ENCODE measurements at regions not wholly inside any gene's neighbourhood (a gene's known extent, or its start where the extent isn't known, plus 50 kb on each side); places are given as distances from the start of the nearest gene placed in this dataset.

GRCh38 chr2:155695505-155695904 lies 637.0 kb downstream of the NR4A2 start:
- TF ChIP-seq CTCF (IDR thresholded peaks at IDR 0.05), result no peak
- no peak for TF ChIP-seq POLR2A (IDR thresholded peaks at IDR 0.05)
- whole genome bisulfite sequencing, 2 donors, result 79 to 82% methylated on average over 2 of the region's 2 CpGs
- Histone ChIP-seq H3K27ac (no peak overlapping the region), H3K9me3 (no peaks in the 10 kb centered on the region), H3K4me1 (no peaks in the 10 kb centered on the region), H3K4me3 (no peak overlapping the region), H3K36me3 (no peaks in the 10 kb centered on the region), H3K27me3 (no peaks in the 10 kb centered on the region)
- intact Hi-C loops (cut with DNase I), result no loop called here
- no peak for DNase-seq

GRCh38 chr2:155692856-155693255 lies 639.7 kb downstream of the NR4A2 start:
- Histone ChIP-seq H3K4me3 (no peak overlapping the region), H3K4me1 (no peaks in the 10 kb centered on the region), H3K27me3 (no peaks in the 10 kb centered on the region), H3K9me3 (no peaks in the 10 kb centered on the region), H3K36me3 (no peaks in the 10 kb centered on the region), H3K27ac (no peak overlapping the region)
- no peak for DNase-seq
- no peak for TF ChIP-seq POLR2A (IDR thresholded peaks at IDR 0.05)
- no peak for TF ChIP-seq CTCF (IDR thresholded peaks at IDR 0.05)
- intact Hi-C loops (cut with DNase I), result no loop called here

- intact Hi-C loops (cut with DNase I), result no loop called here
- no peaks in the 10 kb centered on the region for H3K36me3 ChIP-seq
- H3K27ac ChIP-seq, result no peak overlapping the region
- no peaks in the 10 kb centered on the region for H3K9me3 ChIP-seq
- no peaks in the 10 kb centered on the region for H3K4me1 ChIP-seq
- H3K4me3 ChIP-seq, result no peak overlapping the region
- no peak for DNase-seq
- H3K27me3 ChIP-seq, result no peaks in the 10 kb centered on the region
- TF ChIP-seq POLR2A (IDR thresholded peaks at IDR 0.05), result no peak
- TF ChIP-seq CTCF (IDR thresholded peaks at IDR 0.05), result no peak
Measured at GRCh38 chr2:155692106-155692505, 640.4 kb downstream of the NR4A2 start.

- no peak for TF ChIP-seq CTCF (IDR thresholded peaks at IDR 0.05)
- TF ChIP-seq POLR2A (IDR thresholded peaks at IDR 0.05), result no peak
- 63 to 74% methylated on average over 2 of the region's 2 CpGs for WGBS, 2 donors
- no peak for DNase-seq
- Histone ChIP-seq H3K9me3 (no peaks in the 10 kb centered on the region), H3K4me3 (no peak overlapping the region), H3K27me3 (no peaks in the 10 kb centered on the region), H3K4me1 (no peaks in the 10 kb centered on the region), H3K36me3 (no peaks in the 10 kb centered on the region), H3K27ac (no peak overlapping the region)
- intact Hi-C loops (cut with DNase I), result no loop called here
Measured at GRCh38 chr2:155690785-155691184, 641.7 kb downstream of the NR4A2 start.

- Histone ChIP-seq H3K9me3 (no peaks in the 10 kb centered on the region), H3K27me3 (no peaks in the 10 kb centered on the region), H3K27ac (no peak overlapping the region), H3K4me3 (no peak overlapping the region), H3K36me3 (no peaks in the 10 kb centered on the region), H3K4me1 (no peaks in the 10 kb centered on the region)
- TF ChIP-seq CTCF (IDR thresholded peaks at IDR 0.05), result no peak
- TF ChIP-seq POLR2A (IDR thresholded peaks at IDR 0.05), result no peak
- WGBS, 2 donors, result 83 to 86% methylated on average over 4 of the region's 4 CpGs
- intact Hi-C loops (cut with DNase I), result no loop called here
- DNase-seq, result no peak
Measured at GRCh38 chr2:155689791-155690190, 642.7 kb downstream of the NR4A2 start.
